WTC11 (cell line): ENCODE measurements at regions not wholly inside any gene's neighbourhood (a gene's known extent, or its start where the extent isn't known, plus 50 kb on each side); places are given as distances from the start of the nearest gene placed in this dataset.

Experiments used
- ATAC-seq: fragments of 200-7000 bp; cut with Tn5 transposase; 2 replicates; pipeline ENCODE4 v1.10.0; 2021; ENCODE audit warnings: mild to moderate bottlenecking, moderate library complexity
- CTCF ChIA-PET: fragments of 300-600 bp; sonication (Branson Sonifier 250); formaldehyde crosslinking; loops from one replicate; lab custom pipeline; 2021; ENCODE audit warnings: antibody characterized with exemption; lab: Charles Lee
- POLR2A ChIA-PET: fragments of 350-600 bp; sonication (Branson Sonifier 250); formaldehyde crosslinking; loops from one replicate; lab custom pipeline; 2021; ENCODE audit warnings: antibody characterized with exemption; lab: Charles Lee
- DNase-seq: peaks from one replicate; pipeline ENCODE4 v3.0.0; 2021; ENCODE audit warnings: low spot score
- H3K27ac Mint-ChIP-seq: 2 replicates; pipeline ENCODE4 v1.8.0; 2021; ENCODE audit warnings: mixed read lengths
- H3K27me3 Mint-ChIP-seq: 2 replicates; pipeline ENCODE4 v1.8.0; 2021; ENCODE audit warnings: low read depth, mild to moderate bottlenecking, moderate library complexity, mixed read lengths
- H3K36me3 Mint-ChIP-seq: 2 replicates; pipeline ENCODE4 v1.8.0; 2021; ENCODE audit warnings: mixed read lengths
- H3K4me1 Mint-ChIP-seq: 2 replicates; pipeline ENCODE4 v1.8.0; 2022; ENCODE audit warnings: mixed read lengths
- H3K4me3 Mint-ChIP-seq: 2 replicates; pipeline ENCODE4 v1.8.0; 2021; ENCODE audit warnings: mild to moderate bottlenecking, moderate library complexity, mixed read lengths
- H3K9me3 Mint-ChIP-seq: 2 replicates; pipeline ENCODE4 v1.8.0; 2021; ENCODE audit warnings: mixed read lengths
- CREM ChIP-seq: sonication (generic); formaldehyde crosslinking; IDR thresholded peaks from 2 replicates; pipeline ENCODE4 v1.8.1; 2022; ENCODE audit warnings: mild to moderate bottlenecking, missing genetic modification reagents, moderate library complexity
- E2F4 ChIP-seq: sonication (generic); formaldehyde crosslinking; IDR thresholded peaks from 2 replicates; pipeline ENCODE4 v1.8.1; 2022; ENCODE audit warnings: low read depth, mild to moderate bottlenecking, moderate library complexity, missing genetic modification reagents, borderline replicate concordance
- FOXJ3 ChIP-seq: sonication (generic); formaldehyde crosslinking; IDR thresholded peaks from 2 replicates; pipeline ENCODE4 v1.9.0; 2021; ENCODE audit warnings: missing genetic modification reagents, mild to moderate bottlenecking, borderline replicate concordance
- GABPB1 ChIP-seq: sonication (generic); formaldehyde crosslinking; IDR thresholded peaks from 2 replicates; pipeline ENCODE4 v1.8.1; 2023; ENCODE audit warnings: mild to moderate bottlenecking, missing genetic modification reagents
- KAT7 ChIP-seq: sonication (generic); formaldehyde crosslinking; IDR thresholded peaks from 2 replicates; pipeline ENCODE4 v1.8.1; 2023; ENCODE audit warnings: missing genetic modification reagents, mild to moderate bottlenecking, borderline replicate concordance
- MLX ChIP-seq: sonication (generic); formaldehyde crosslinking; IDR thresholded peaks from 2 replicates; pipeline ENCODE4 v1.8.1; 2023; ENCODE audit warnings: mild to moderate bottlenecking, missing genetic modification reagents, moderate library complexity
- MXD4 ChIP-seq: fragments of 250-450 bp; sonication (Bioruptor Pico); IDR thresholded peaks from 2 replicates; pipeline ENCODE4 v1.8.0; 2021; ENCODE audit warnings: mild to moderate bottlenecking, moderate library complexity, borderline replicate concordance
- NR2C2 ChIP-seq: sonication (generic); formaldehyde crosslinking; IDR thresholded peaks from 2 replicates; pipeline ENCODE4 v1.8.0; 2022; ENCODE audit warnings: mild to moderate bottlenecking, missing genetic modification reagents
- TCF7 ChIP-seq: sonication (generic); formaldehyde crosslinking; IDR thresholded peaks from 2 replicates; pipeline ENCODE4 v1.8.0; 2022; ENCODE audit warnings: mild to moderate bottlenecking, low read depth, missing genetic modification reagents, moderate library complexity
- TP53 ChIP-seq: sonication (generic); formaldehyde crosslinking; IDR thresholded peaks from 2 replicates; pipeline ENCODE4 v1.8.1; 2023; ENCODE audit warnings: mild to moderate bottlenecking, missing genetic modification reagents
- ZBTB43 ChIP-seq: sonication (generic); formaldehyde crosslinking; IDR thresholded peaks from 2 replicates; pipeline ENCODE4 v1.8.1; 2023; ENCODE audit warnings: mild to moderate bottlenecking, missing genetic modification reagents
- ZNF263 ChIP-seq: sonication (generic); formaldehyde crosslinking; IDR thresholded peaks from 2 replicates; pipeline ENCODE4 v1.8.1; 2022; ENCODE audit warnings: low read depth, mild to moderate bottlenecking, moderate library complexity, missing genetic modification reagents
- ZNF396 ChIP-seq: fragments of 250-450 bp; sonication (Bioruptor Pico); IDR thresholded peaks from 2 replicates; pipeline ENCODE4 v1.8.0; 2021; ENCODE audit warnings: mild to moderate bottlenecking, moderate library complexity, borderline replicate concordance
- TF ChIP-seq, protein P1 (sequence below): sonication (generic); formaldehyde crosslinking; IDR thresholded peaks from 2 replicates; pipeline ENCODE4 v1.8.0; 2022; ENCODE audit warnings: mild to moderate bottlenecking, missing genetic modification reagents
- TF ChIP-seq, protein P2 (sequence below): fragments of 250-450 bp; sonication (Bioruptor Pico); IDR thresholded peaks from 2 replicates; pipeline ENCODE4 v2.1.2; 2022; ENCODE audit warnings: mild to moderate bottlenecking, moderate library complexity
- TF ChIP-seq, protein P3 (sequence below): fragments of 250-450 bp; sonication (Bioruptor Pico); IDR thresholded peaks from 2 replicates; pipeline ENCODE4 v1.9.0; 2021; ENCODE audit warnings: moderate library complexity, mild to moderate bottlenecking, inconsistent platforms, borderline replicate concordance
- TF ChIP-seq, protein P4 (sequence below): sonication (generic); formaldehyde crosslinking; IDR thresholded peaks from 2 replicates; pipeline ENCODE4 v1.8.0; 2022; ENCODE audit warnings: mild to moderate bottlenecking, missing genetic modification reagents
- TF ChIP-seq, protein P5 (sequence below): sonication (generic); formaldehyde crosslinking; IDR thresholded peaks from 2 replicates; pipeline ENCODE4 v1.8.0; 2022; ENCODE audit warnings: mild to moderate bottlenecking, missing genetic modification reagents

- Mint-ChIP-seq H3K27me3 (peaks cover 3% of the 10 kb centered on the region; the same call in 1 of the 2 replicates), H3K4me1 (peaks cover 20% of the 10 kb centered on the region), H3K36me3 (no peaks in the 10 kb centered on the region), H3K27ac (no peak overlapping the region), H3K4me3 (no peak overlapping the region), H3K9me3 (no peaks in the 10 kb centered on the region)
- TF ChIP-seq, protein P1, sequence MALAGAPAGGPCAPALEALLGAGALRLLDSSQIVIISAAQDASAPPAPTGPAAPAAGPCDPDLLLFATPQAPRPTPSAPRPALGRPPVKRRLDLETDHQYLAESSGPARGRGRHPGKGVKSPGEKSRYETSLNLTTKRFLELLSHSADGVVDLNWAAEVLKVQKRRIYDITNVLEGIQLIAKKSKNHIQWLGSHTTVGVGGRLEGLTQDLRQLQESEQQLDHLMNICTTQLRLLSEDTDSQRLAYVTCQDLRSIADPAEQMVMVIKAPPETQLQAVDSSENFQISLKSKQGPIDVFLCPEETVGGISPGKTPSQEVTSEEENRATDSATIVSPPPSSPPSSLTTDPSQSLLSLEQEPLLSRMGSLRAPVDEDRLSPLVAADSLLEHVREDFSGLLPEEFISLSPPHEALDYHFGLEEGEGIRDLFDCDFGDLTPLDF: no peak
- TF ChIP-seq TP53 (no peak), NR2C2 (no peak), TCF7 (CRISPR knock-in tag) (no peak), KAT7 (CRISPR knock-in tag) (no peak), MLX (no peak), ZNF396 (no peak), ZBTB43 (CRISPR knock-in tag) (no peak)
- TF ChIP-seq, protein P2, sequence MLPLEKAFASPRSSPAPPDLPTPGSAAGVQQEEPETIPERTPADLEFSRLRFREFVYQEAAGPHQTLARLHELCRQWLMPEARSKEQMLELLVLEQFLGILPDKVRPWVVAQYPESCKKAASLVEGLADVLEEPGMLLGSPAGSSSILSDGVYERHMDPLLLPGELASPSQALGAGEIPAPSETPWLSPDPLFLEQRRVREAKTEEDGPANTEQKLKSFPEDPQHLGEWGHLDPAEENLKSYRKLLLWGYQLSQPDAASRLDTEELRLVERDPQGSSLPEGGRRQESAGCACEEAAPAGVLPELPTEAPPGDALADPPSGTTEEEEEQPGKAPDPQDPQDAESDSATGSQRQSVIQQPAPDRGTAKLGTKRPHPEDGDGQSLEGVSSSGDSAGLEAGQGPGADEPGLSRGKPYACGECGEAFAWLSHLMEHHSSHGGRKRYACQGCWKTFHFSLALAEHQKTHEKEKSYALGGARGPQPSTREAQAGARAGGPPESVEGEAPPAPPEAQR (CRISPR knock-in tag): no peak
- no peak for DNase-seq
- peak; percentile 57 for ATAC-seq
- POLR2A ChIA-PET: no interaction called here
- CTCF ChIA-PET: interaction anchor here (0.9 kb wide), 1 partner anchor 26 kb away, joined by 3 read pairs; no protein-coding TSS in a partner anchor
Observed at GRCh38 chr15:58357529-58358476, 74.0 kb upstream of the LIPC start.

- Mint-ChIP-seq H3K4me1 (peaks cover 15% of the 10 kb centered on the region), H3K9me3 (peaks cover 19% of the 10 kb centered on the region), H3K4me3 (no peak overlapping the region), H3K27me3 (peaks cover 3% of the 10 kb centered on the region; the same call in 1 of the 2 replicates), H3K27ac (no peak overlapping the region), H3K36me3 (no peaks in the 10 kb centered on the region; the same call in 1 of the 2 replicates)
- ChIA-PET POLR2A (no interaction called here), CTCF (interaction anchor here (0.9 kb wide), 1 partner anchor 91 kb away, joined by 3 read pairs; no protein-coding TSS in a partner anchor)
- ATAC-seq: no peak
- no peak for DNase-seq
- TF ChIP-seq FOXJ3 (CRISPR knock-in tag): no peak
- TF ChIP-seq, protein P2 (CRISPR knock-in tag): no peak
- TF ChIP-seq MXD4 (CRISPR knock-in tag): no peak
- TF ChIP-seq ZBTB43 (CRISPR knock-in tag): no peak
- TF ChIP-seq ZNF263 (CRISPR knock-in tag): no peak
- TF ChIP-seq, protein P3, sequence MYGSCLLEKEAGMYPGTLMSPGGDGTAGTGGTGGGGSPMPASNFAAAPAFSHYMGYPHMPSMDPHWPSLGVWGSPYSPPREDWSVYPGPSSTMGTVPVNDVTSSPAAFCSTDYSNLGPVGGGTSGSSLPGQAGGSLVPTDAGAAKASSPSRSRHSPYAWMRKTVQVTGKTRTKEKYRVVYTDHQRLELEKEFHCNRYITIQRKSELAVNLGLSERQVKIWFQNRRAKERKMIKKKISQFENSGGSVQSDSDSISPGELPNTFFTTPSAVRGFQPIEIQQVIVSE (CRISPR knock-in tag): no peak
- TF ChIP-seq E2F4 (CRISPR knock-in tag): no peak
- no peak for TF ChIP-seq GABPB1 (CRISPR knock-in tag)
- no peak for TF ChIP-seq CREM
- TF ChIP-seq, protein P4, sequence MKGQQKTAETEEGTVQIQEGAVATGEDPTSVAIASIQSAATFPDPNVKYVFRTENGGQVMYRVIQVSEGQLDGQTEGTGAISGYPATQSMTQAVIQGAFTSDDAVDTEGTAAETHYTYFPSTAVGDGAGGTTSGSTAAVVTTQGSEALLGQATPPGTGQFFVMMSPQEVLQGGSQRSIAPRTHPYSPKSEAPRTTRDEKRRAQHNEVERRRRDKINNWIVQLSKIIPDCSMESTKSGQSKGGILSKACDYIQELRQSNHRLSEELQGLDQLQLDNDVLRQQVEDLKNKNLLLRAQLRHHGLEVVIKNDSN (CRISPR knock-in tag): no peak
- TF ChIP-seq, protein P5, sequence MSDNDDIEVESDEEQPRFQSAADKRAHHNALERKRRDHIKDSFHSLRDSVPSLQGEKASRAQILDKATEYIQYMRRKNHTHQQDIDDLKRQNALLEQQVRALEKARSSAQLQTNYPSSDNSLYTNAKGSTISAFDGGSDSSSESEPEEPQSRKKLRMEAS: no peak
Observed at GRCh38 chr15:58360421-58361090, 71.2 kb upstream of the LIPC start.
